ENCODE measurements at regions not wholly inside any gene's neighbourhood (a gene's known extent, or its start where the extent isn't known, plus 50 kb on each side); places are given as distances from the start of the nearest gene placed in this dataset.
"Not testable (repeated sequence)": the region's sequence is repeated elsewhere in the genome, so short reads cannot be mapped to it uniquely, and the experiment has no call there.

DNA sequence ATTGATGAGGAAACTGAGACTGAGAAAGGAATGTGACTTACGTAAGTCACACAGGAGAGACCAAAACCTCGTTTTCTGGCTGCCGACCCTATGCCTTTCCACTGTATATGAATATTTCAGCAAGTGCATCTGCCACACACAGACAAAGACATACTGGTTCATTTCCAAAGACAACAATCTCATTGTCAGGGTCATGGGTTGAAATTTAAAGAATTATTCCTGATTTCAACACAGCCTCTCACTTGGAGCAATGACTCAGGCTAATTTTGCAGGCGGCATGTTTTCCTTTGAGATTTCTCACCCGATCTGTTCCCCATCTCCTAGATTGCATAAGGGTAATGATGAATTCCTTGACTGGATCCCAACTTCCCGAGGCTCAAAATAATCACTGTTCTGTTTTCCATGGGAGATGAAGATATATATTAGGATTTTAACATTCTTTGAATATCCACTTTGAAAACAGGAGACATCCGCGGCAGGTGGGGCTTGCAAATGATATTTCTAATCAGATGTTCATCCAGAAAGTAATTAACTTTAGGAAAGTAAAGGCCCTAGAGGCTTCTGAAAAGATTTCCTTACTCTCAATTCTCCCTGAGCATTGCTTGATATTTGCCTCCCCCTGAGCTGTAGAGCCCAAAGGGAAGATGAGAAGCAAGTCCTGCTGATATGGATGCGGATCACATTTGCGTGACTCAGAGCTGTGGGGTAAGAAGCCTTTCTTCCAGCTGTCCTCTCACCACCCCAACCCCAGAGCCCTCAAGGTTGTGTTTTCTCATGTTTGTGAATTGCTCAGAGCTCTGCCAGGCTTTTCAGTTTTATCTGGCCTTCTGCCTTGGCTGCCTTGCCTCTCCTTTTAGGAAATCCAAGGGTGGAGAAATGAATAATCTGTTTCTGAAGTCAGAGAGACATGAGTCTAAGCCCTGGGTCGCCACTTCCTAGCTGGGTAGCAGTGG, 361.1 kb upstream of the BOD1L1 start:
- peak; percentile 94 for DNase-seq (ENCODE audit: low read depth)

DNA sequence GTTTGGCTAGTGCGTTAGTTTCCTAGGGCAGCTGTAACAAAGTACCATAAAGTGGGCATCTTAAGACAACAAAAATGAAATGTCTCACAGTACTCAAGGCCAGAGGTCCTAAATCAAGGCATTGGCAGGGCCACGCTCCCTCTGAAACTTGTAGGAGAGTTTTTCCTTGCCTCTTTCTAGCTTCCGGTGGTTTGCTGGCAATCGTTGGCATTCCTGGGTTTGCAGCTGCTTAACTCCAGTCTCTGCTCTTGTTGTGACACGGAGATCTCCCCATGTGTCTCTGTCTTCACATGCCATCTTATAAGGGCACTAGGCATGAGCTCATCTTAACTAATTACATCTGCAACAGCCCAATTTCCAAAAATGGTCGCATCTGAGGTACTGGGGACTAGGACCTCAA, 362.0 kb upstream of the BOD1L1 start:
- DNase-seq (ENCODE audit: low read depth) = peak; percentile 75

GRCh38 chr4:13990596-13991589, 363.4 kb upstream of the BOD1L1 start:
- peak; percentile 31 for DNase-seq (ENCODE audit: low read depth)

DNA sequence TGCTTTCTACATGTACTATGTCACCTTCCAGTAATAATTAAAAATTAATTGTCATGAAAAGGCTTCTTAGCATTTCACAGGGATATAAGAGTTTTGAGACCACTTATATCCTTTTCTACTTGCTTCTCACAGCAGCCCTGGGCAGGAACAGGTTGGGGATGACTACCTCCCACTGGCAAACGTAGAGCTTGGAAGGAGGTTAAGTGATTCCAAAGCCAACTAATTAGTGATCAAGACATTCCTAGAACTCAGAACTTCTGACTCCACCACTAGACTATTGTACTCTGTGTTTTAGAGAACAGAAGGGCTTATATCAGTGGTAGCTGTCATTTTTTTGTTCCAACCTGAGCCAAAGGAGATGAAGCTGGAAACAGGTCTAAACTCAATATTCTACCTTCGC, 364.5 kb upstream of the BOD1L1 start:
- no peak for DNase-seq (ENCODE audit: low read depth)

- DNase-seq (ENCODE audit: low read depth) = no peak
Measured at GRCh38 chr4:13992975-13993520, 365.5 kb upstream of the BOD1L1 start.

DNA sequence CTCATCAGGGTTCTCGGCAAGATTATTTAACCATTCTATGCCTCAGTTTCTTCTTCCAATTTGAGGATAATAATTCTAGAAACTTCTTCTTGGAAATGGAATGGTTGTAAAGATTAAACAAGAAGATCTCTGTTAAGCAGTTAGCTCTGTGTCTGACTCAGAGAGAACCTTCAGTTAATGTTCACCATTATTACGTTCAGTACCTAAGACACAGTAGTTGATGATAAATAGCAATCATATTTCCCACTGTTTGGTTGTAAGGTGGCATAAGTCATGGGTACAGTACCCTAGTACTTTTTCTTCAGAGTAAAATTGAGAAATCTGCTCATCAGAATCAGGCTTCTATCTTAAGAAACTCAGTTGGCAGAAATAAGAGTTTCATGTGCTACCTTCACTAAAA, 366.5 kb upstream of the BOD1L1 start:
- DNase-seq (ENCODE audit: low read depth) = no peak

DNA sequence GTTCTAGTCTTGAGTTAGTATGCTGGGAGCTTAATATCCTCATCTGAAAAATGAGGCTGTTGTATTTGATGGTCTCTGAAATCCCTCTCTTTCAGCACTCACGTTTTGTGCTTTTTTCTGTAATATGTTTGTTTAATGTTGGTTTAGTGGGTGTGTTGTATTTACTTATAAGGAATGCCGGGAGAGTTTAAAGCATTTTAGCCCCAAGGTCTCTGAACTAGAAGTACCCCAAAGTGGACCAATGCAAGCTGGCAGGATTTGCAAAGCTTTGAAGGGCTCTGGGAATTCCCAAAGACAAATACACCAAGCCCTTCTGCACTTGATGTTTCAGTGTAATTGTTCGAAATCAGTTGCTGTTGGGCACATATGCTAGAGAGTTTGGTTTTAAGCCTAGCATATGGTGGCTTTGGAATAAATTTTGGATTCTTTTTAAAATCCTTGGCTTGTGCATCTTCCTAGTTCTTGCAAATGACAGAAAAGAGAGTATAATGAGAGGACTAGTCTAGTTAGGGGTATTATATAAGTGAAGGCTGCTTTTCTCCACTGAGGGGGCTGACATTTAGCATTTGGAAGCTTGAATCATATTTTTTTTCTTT, 371.4 kb upstream of the BOD1L1 start:
- DNase-seq (ENCODE audit: low read depth) = no peak

DNA sequence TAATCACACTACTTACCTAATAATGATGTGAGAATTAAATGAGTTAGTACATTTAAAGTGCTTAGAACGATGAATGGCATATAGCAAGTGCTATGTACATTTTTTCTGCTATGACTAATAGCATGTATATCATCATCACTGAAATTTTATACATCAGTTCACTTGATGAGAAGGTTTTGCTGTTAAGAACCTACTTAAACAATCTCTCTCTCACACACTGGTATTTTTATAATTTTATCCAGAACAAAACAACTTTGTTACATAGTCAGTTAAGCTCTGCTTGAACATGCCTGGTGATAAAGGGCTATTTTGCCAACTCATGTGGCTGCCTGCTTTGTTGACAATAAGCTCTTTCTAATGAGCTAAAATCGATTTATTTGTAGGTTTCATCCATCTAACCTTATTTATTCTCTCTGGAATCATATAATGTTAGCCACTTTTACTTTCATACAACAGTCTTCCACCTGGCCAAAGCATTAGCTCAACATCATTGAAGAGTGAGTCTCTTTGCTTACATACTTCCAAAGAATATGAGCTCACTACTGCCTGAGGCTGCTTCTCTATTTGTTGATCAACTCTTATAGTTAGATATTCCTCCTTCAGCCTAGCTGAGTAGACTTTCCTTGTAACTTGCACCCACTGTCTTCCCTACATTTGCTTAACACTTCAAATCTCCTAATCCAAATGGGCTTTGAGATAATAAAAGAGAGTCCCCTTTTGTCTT, 372.7 kb upstream of the BOD1L1 start:
- no peak for DNase-seq (ENCODE audit: low read depth)

DNA sequence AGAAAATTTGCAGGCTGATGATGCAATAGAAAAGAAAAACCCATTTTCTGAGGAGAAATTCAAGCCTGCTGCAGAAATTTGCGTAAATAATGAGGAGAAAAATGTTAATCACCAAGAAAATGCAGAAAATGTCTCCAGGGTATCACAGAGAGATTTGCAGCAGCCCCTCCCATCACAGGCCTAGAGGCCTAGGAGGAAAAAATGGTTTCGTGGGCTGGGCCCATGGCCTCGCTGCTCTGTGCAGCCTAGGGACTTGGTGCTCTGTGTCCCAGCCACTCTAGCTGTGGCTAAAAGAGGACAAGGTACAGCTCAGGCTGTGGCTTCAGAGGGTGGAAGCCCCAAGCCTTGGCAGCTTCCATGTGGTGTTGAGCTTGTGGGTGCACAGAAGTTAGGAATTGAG, 374.8 kb upstream of the BOD1L1 start:
- DNase-seq (ENCODE audit: low read depth) = not testable (repeated sequence)

DNA sequence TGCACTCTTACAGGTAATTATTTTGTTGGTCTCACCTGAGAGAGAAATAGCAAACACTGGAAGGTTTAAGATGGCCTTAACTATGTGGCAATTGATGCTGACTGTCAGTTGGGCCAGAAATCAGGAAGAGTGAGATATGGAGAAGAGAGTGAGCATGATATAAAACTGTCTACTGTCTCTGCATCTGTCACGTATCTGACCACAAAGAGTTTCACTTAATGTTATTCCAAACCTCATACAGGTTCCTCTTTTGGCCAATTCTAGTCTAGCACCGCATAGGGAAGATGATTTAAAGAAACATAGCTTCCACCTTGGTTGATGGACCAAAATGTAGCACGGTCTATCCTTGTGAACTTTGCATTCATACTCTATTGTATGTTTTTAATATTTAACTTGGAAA, 381.0 kb upstream of the BOD1L1 start:
- DNase-seq (ENCODE audit: low read depth) = no peak

GRCh38 chr4:14018191-14018853, 390.8 kb upstream of the BOD1L1 start:
- DNase-seq (ENCODE audit: low read depth) = no peak

DNA sequence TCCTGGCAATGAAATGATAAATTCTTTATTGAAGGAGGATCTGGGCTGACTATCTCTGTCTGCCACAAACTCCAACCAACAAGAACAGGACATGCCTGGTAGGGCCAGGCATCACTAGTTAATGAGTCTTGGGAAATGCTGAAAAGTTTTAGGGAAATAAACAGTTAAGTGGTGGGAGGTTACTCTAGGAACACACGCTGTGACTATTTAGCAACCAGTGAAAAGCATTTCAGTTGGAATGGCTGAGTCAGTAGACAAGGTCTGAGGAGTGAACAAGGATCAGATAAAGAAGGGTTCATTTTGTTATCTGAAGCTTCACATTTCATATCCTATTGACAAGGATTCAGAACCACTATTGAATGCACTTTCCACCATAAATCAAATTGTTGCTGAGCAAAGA, 394.9 kb upstream of the BOD1L1 start:
- DNase-seq (ENCODE audit: low read depth) = no peak

- no peak for DNase-seq (ENCODE audit: low read depth)
Measured at GRCh38 chr4:14023036-14023435, 395.5 kb upstream of the BOD1L1 start.

GRCh38 chr4:14023896-14024295, 396.4 kb upstream of the BOD1L1 start:
- DNase-seq (ENCODE audit: low read depth) = no peak

DNA sequence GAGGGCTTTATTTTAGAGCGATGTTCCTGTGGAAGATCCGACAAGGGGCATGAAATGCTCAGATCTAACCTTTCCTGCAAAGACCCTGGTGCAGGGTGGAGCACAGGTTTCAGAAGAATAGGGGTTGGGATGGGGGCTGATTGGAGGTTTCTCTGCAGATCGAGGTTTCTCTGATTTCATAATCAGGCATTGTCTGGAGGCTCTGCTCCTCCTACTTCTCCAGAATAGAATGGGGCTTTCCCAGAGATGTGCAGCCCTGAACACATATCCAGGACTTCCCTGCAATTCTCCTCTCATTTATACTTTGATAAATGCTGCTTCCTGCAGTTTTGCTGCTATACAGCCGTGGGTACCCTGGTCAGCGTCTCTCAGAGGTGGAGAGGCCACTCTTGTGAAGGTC, 397.6 kb upstream of the BOD1L1 start:
- DNase-seq (ENCODE audit: low read depth) = no peak

DNA sequence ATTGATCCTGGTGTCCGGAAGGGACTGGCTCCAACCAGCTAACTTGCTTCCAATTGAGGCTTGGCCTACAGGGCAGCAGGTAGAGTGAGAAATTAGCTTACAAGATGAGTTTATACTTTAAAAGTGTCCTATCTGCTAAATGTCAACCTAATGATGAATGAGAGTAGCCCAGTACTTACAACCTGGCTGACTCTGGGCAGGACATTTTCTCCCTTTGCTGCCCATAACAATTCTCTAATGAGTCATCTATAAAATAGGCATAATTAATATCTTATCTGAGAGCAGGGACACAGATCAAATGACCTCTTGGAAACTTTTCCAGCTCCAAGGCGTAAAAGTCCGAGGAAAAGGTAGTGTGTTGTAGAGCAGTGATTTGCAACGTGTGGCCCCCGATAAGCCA, 398.4 kb upstream of the BOD1L1 start:
- DNase-seq (ENCODE audit: low read depth) = no peak

GRCh38 chr4:14028862-14029261, 401.3 kb upstream of the BOD1L1 start:
- DNase-seq (ENCODE audit: low read depth) = no peak

GRCh38 chr4:14035076-14035475, 407.6 kb upstream of the BOD1L1 start:
- no peak for DNase-seq (ENCODE audit: low read depth)

GRCh38 chr4:14043203-14043602, 415.7 kb upstream of the BOD1L1 start:
- DNase-seq (ENCODE audit: low read depth) = no peak

DNA sequence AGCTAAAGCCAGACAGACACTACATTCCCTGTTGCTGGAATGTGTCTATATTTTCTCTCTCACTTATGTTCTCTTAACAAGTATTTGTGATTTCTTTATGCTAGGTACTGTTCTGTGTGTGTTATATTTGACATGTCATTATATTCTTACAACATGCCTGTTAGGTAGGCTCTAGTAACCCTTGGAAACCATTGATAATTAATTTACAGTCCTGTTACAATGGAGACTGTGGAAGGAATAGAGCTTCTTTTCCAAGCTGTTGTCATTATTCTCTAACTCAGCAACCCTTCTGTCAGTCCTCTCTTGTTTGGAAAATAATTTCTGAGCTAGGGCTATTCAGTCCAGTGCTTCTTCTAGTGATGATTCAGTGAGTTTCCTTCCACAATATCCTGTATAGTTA, 419.1 kb upstream of the BOD1L1 start:
- DNase-seq (ENCODE audit: low read depth) = no peak

DNA sequence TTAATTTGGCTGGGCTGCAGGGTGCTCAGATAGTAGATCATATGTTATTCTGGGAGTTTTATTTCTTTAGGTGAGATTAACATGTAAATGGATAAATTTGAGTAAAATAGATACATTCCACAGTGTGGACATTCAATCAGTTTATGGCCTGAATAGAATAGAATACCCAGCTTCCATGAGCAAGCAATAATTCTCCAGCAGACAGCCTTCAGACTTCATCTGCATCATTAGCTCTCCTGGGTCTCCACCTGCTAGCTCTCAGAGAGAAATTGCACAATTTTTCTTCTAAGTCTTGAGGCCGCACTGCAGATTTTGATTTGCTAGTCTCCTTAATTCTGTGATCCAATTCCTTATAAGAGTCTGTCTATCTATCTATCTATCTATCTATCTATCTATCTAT, 420.3 kb upstream of the BOD1L1 start:
- DNase-seq (ENCODE audit: low read depth) = no peak
